ENCODE measurements at regions not wholly inside any gene's neighbourhood (a gene's known extent, or its start where the extent isn't known, plus 50 kb on each side); places are given as distances from the start of the nearest gene placed in this dataset.
"Not testable (repeated sequence)": the region's sequence is repeated elsewhere in the genome, so short reads cannot be mapped to it uniquely, and the experiment has no call there.

DNA sequence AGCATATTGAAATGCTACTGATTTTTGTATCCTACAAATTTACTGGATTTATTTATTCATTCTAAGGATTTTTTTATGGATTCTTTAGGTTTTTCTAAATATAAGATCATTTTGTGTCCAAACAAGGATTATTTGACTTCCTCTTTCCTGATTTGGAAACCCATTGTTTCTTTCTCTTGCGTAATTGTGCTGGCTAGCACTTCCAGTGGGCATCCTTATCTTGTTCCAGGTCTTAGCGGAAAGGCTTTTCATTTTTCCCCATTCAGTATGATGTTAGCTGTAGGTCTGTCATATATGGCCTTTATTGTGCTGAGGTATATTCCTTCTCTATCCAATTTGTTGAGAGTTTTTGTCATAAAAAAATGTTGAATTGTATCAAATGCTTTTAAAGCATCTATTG, 57.2 kb upstream of the RHOJ start:
- WGBS (ENCODE audit: missing lambda C conversion rate): 59% methylated on average over 2 of the region's 2 CpGs
- ATAC-seq (no peak), DNase-seq (ENCODE audit: low read depth in 1 of 2, low spot score in 1 of 2) (no peak), FAIRE-seq (no peak)
- Histone ChIP-seq H3K4me1 (no peaks in the 10 kb centered on the region), H3K4me2 (no peak overlapping the region), H3K4me3 (no peak overlapping the region), H3K27ac (no peak overlapping the region), H3K9me3 (no peaks in the 10 kb centered on the region)
- ChIA-PET CTCF (no interaction called here), POLR2A (no interaction called here)
- TF ChIP-seq POLR2AphosphoS2 (conservative IDR thresholded peaks at IDR 0.05; ENCODE audit: low read length) (no peak), RARB (CRISPR knock-in tag; IDR thresholded peaks at IDR 0.05) (no peak), FOXS1 (CRISPR knock-in tag; IDR thresholded peaks at IDR 0.05) (no peak), GATA3 (IDR thresholded peaks at IDR 0.05; ENCODE audit: borderline replicate concordance) (no peak), EHMT2 (IDR thresholded peaks at IDR 0.05; ENCODE audit: low read depth) (no peak), CHD4 (IDR thresholded peaks at IDR 0.05; ENCODE audit: borderline replicate concordance) (no peak), FOSB (CRISPR knock-in tag; IDR thresholded peaks at IDR 0.05) (no peak), MAFK (IDR thresholded peaks at IDR 0.05; ENCODE audit: partially characterized antibody) (no peak), RAD21 (conservative IDR thresholded peaks at IDR 0.05 in 1 of 2, IDR thresholded peaks at IDR 0.05 in 1 of 2) (no peak), HOXB5 (CRISPR knock-in tag; IDR thresholded peaks at IDR 0.05) (no peak), SREBF2 (IDR thresholded peaks at IDR 0.05) (no peak)
- TF ChIP-seq, protein P1, sequence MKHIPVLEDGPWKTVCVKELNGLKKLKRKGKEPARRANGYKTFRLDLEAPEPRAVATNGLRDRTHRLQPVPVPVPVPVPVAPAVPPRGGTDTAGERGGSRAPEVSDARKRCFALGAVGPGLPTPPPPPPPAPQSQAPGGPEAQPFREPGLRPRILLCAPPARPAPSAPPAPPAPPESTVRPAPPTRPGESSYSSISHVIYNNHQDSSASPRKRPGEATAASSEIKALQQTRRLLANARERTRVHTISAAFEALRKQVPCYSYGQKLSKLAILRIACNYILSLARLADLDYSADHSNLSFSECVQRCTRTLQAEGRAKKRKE (CRISPR knock-in tag; IDR thresholded peaks at IDR 0.05; ENCODE audit: low read depth): no peak
- TF ChIP-seq, protein P2, sequence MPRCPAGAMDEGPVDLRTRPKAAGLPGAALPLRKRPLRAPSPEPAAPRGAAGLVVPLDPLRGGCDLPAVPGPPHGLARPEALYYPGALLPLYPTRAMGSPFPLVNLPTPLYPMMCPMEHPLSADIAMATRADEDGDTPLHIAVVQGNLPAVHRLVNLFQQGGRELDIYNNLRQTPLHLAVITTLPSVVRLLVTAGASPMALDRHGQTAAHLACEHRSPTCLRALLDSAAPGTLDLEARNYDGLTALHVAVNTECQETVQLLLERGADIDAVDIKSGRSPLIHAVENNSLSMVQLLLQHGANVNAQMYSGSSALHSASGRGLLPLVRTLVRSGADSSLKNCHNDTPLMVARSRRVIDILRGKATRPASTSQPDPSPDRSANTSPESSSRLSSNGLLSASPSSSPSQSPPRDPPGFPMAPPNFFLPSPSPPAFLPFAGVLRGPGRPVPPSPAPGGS (IDR thresholded peaks at IDR 0.05): no peak

DNA sequence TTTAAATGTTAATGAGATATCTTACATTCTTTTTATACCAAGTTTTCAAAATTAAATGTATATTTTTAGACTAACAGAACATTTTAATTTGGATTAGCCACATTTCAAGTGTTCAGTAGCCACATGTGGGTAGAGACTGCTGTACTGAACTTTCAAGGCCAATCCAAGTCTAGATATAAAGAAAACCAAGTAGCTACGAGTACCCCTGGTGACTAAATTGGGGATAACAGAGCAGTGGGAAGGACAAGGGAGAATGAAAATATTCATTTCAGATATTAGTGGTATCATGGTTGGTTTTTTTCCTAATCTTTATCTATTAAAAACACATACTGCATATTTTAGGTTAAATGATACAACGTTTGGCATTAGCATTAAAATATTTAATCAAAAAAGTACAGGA, 69.4 kb upstream of the RHOJ start:
- FAIRE-seq: no peak

GRCh38 chr14:63130531-63130930, 73.7 kb upstream of the RHOJ start:
- no peak overlapping the region for H3K4me2 ChIP-seq
- H3K9me3 ChIP-seq: no peaks in the 10 kb centered on the region
- CTCF ChIA-PET: no interaction called here
- FAIRE-seq (no peak), ATAC-seq (no peak), DNase-seq (ENCODE audit: low read depth in 1 of 2, low spot score in 1 of 2) (no peak)
- H3K4me3 ChIP-seq: no peak overlapping the region
- H3K4me1 ChIP-seq: no peaks in the 10 kb centered on the region
- WGBS (ENCODE audit: missing lambda C conversion rate): 30% methylated on average over 4 of the region's 4 CpGs
- no peak for TF ChIP-seq KDM1A (IDR thresholded peaks at IDR 0.05; ENCODE audit: low read depth)
- H3K27ac ChIP-seq: no peak overlapping the region
- POLR2A ChIA-PET: no interaction called here

More for the DNA sequence above, 69.4 kb upstream of the RHOJ start:
- 0% methylated on average over 2 of the region's 2 CpGs for WGBS (ENCODE audit: missing lambda C conversion rate)
- POLR2A ChIA-PET: no interaction called here
- no peaks in the 10 kb centered on the region for H3K4me1 ChIP-seq
- no peaks in the 10 kb centered on the region for H3K9me3 ChIP-seq
- no peak overlapping the region for H3K27ac ChIP-seq
- H3K4me2 ChIP-seq: no peak overlapping the region
- CTCF ChIA-PET: interaction anchor here (1.3 kb wide), 1 partner anchor 956 kb away, joined by 3 read pairs; no protein-coding TSS in a partner anchor
- no peak overlapping the region for H3K4me3 ChIP-seq
- no peak for TF ChIP-seq CEBPB (IDR thresholded peaks at IDR 0.05)
- TF ChIP-seq RAD21 (conservative IDR thresholded peaks at IDR 0.05 in 1 of 2, IDR thresholded peaks at IDR 0.05 in 1 of 2): peak in 1 of 2 experiments; percentile 16; a peak in 1 of 5 replicates
- DNase-seq (ENCODE audit: low read depth in 1 of 2, low spot score in 1 of 2): peak in 1 of 2 experiments; percentile 4
- no peak for ATAC-seq

DNA sequence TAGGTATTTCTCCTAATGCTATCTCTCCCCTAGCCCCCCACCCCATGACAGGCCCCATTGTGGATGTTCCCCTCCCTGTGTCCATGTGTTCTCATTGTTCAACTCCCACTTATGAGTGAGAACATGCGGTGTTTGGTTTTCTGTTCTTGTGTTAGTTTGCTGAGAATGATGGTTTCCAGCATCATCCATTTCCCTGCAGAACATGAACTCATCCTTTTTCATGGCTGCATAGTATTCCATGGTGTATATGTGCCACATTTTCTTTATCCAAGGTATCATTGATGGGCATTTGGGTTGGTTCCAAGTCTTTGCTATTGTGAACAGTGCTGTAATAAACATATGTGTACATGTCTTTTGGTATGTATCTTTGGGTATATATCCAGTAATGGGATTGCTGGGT, 61.2 kb upstream of the KCNH5 start:
- CTCF ChIA-PET: interaction anchor here (0.7 kb wide), 1 partner anchor 944 kb away, joined by 3 read pairs; no protein-coding TSS in a partner anchor
- FAIRE-seq; H3K4me1 ChIP-seq; POLR2A ChIA-PET; H3K9me3 ChIP-seq; H3K27ac ChIP-seq; DNase-seq (ENCODE audit: low read depth in 1 of 2, low spot score in 1 of 2); H3K4me2 ChIP-seq; H3K4me3 ChIP-seq; ATAC-seq: not testable (repeated sequence)
- 12% methylated on average over 1 of the region's 1 CpG for WGBS (ENCODE audit: missing lambda C conversion rate)

DNA sequence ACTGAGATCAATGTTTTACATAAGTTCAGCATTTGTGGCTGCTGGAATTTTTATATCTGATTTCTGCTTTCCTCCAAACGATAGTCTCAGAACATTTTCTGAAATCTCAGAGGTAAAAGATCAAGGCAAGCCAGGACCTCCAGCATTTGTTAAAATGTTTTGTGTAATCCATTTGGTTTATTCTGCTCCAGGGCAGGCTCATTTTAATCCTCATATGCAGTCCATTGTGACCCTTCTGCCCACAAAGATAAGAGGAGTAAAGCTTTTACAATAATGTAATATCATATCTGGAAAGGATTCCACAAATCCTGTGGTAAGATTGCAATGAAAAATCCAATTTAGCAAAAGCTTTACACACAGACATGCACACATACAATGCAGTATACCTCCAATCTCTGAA, 55.3 kb upstream of the KCNH5 start:
- ATAC-seq (no peak), DNase-seq (ENCODE audit: low read depth in 1 of 2, low spot score in 1 of 2) (no peak), FAIRE-seq (no peak)
- Histone ChIP-seq H3K4me2 (no peak overlapping the region), H3K4me3 (no peak overlapping the region), H3K9me3 (no peaks in the 10 kb centered on the region), H3K27ac (no peak overlapping the region), H3K4me1 (no peaks in the 10 kb centered on the region)
- 0% methylated on average over 1 of the region's 1 CpG for WGBS (ENCODE audit: missing lambda C conversion rate)
- POLR2A ChIA-PET: no interaction called here
- CTCF ChIA-PET: no interaction called here
- TF ChIP-seq CTCF (IDR thresholded peaks at IDR 0.05): no peak
- TF ChIP-seq, protein P3, sequence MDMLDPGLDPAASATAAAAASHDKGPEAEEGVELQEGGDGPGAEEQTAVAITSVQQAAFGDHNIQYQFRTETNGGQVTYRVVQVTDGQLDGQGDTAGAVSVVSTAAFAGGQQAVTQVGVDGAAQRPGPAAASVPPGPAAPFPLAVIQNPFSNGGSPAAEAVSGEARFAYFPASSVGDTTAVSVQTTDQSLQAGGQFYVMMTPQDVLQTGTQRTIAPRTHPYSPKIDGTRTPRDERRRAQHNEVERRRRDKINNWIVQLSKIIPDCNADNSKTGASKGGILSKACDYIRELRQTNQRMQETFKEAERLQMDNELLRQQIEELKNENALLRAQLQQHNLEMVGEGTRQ (IDR thresholded peaks at IDR 0.05): no peak
- no peak for TF ChIP-seq HDAC2 (IDR thresholded peaks at IDR 0.05)
- no peak for TF ChIP-seq ZSCAN20 (CRISPR knock-in tag; IDR thresholded peaks at IDR 0.05)
- no peak for TF ChIP-seq JUNB (IDR thresholded peaks at IDR 0.05)
- no peak for TF ChIP-seq HOXA7 (CRISPR knock-in tag; IDR thresholded peaks at IDR 0.05)
- no peak for TF ChIP-seq ZC3H11A (IDR thresholded peaks at IDR 0.05)
- TF ChIP-seq RAD21 (conservative IDR thresholded peaks at IDR 0.05 in 1 of 2, IDR thresholded peaks at IDR 0.05 in 1 of 2): no peak
- no peak for TF ChIP-seq RCOR1 (IDR thresholded peaks at IDR 0.05; ENCODE audit: low read depth, low read length)
- no peak for TF ChIP-seq HES2 (IDR thresholded peaks at IDR 0.05)
- no peak for TF ChIP-seq NR3C1 (IDR thresholded peaks at IDR 0.05)
- TF ChIP-seq EHMT2 (IDR thresholded peaks at IDR 0.05; ENCODE audit: low read depth): no peak
- TF ChIP-seq TFCP2L1 (CRISPR knock-in tag; IDR thresholded peaks at IDR 0.05): no peak

All from A549 (cell line).